Activated CD4-positive, alpha-beta T cell treated with anti-CD3 and anti-CD28 coated beads, Interleukin-2, amount 50 U/mL, for 1 hour (primary cell): ENCODE measurements at regions not wholly inside any gene's neighbourhood (a gene's known extent, or its start where the extent isn't known, plus 50 kb on each side); places are given as distances from the start of the nearest gene placed in this dataset.

Experiments used
- DNase-seq: peaks from one replicate; pipeline ENCODE4 v3.0.0-alpha.2; 2020

DNA sequence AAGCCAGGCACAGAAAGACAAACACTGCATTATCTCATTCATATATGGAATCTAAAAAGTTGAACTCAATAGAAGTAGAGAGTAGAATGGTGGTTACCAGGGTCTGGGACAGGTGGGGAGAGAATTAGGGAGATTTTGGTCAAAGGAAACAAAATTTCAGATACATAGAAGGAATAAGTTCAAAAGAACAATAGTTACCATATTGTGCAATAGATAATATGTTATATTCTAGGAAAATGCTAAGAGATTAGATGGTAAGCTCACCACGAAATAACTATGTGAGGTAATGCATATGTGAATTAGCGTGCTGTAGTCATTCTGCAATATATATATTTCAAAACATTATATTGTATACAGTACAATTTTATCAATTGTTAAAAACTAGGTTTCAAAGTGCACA lies 442.5 kb downstream of the KCNH5 start:
- no peak for DNase-seq

DNA sequence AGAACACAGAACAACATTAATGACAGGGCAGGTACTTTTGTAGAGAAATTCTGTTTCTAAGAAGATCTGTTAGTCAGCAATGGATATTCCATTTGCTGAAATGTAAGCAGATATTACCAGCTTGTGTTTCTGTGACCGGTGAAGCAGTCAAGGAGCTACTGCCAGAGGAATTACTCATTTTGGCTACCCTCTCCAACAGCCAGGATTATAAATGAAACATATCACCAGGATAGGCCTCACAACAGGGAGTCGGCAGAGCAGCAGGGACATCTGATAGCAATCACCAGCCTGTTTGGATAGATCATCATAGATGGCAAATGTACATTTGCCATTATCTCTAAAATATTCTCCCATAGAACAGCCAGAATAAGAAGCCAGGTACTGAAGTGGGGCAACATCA lies 440.7 kb downstream of the KCNH5 start:
- no peak for DNase-seq

DNA sequence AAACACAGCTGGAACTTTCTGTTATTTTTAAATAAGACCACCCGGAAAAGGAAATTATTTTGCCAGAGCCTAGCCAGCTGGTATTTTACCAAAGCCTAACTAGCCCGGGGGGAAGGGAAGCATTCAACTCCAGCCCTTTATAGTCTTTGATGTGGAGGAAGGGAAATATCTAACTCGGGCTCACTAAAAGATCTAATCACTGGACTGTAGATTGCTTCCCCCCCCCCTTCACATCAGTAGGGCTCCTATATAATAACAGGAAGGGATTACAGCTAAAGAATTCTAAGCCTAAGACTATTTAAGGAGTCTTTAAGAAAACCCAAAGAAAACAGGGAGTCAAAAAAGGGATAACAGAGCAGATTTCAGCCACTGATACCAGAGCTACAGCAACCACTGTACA lies 431.1 kb downstream of the KCNH5 start:
- DNase-seq = no peak

DNA sequence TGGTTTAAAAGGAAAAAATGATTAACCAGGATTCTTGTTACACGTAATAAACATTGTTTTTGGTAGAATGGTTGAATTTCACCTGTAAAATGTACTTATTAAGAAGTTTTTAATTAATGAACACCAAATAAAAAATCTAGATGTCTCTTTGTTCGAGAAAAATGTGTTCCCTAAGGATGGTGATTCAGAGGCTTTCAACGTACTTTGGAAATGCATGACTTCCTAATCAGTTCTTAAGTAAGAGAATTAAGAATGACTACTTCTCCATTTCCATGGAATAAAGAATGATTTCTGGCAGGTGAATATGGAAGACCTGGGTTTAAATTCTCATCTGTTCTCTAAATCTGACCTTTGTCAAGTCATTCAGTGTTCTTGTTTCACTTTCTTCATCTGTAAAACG lies 428.6 kb downstream of the KCNH5 start:
- DNase-seq = no peak

DNA sequence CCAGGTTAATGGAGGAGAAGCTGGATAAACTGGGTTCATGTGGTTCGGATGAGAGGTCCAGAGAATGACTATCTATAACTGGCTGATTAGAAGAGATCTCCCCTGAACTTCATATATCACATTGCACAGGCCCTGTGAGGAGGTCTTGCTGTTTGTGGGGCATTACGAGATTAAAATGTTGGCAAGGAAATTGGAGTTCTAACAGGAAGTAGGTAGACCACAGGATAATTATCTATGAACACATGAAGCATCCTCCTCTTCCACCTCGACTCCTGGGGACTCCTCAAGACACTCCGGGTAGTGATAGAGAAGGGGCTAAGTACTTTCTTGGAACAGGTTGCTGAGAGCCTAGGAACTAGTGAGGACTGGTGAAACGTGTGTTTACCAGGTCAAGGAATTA lies 418.8 kb downstream of the KCNH5 start:
- no peak for DNase-seq

DNA sequence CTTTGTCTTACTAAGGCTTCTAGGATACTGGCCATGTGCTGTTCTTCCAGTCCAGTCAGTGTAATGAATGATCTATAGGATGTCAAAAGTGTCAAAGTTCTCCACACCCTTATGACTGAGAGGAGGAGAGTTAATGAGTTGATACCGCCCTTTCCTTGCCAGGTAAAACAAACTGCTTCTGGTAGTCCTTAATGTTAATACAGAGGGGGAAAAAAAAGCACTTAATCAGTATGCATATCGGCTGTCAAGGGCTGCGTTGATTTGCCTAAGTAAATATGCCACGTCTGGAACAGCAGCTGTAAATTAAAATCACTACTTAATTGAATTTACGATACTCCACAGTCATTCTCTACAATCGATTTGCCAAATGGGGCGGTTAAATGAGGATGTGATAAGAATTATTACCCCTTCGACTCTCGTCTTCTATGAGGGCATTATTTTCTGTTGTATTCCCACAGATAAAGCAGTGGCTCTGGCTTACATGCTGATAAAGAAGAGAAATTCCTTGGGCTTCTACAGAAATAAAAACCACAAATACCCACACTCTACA lies 416.0 kb downstream of the KCNH5 start:
- DNase-seq = no peak

DNA sequence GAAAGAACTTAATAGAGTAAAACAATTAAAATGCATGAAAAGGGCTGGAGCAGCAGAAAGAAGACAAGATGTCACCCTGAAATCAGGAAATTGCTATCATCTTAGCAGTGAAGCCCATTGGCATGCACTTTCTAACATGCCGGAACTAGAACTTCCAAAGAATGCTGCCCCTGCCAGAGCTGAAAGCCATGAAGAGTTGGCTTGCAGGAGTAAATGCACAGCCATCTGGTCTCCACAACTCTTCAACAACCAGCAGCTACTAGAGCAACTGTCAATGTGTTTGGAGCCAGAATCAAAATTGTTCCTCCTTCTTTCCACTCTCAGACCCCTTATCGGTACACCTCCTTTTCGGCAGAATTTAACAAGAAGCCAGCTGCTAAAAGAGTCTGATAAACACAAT lies 414.1 kb downstream of the KCNH5 start:
- no peak for DNase-seq

DNA sequence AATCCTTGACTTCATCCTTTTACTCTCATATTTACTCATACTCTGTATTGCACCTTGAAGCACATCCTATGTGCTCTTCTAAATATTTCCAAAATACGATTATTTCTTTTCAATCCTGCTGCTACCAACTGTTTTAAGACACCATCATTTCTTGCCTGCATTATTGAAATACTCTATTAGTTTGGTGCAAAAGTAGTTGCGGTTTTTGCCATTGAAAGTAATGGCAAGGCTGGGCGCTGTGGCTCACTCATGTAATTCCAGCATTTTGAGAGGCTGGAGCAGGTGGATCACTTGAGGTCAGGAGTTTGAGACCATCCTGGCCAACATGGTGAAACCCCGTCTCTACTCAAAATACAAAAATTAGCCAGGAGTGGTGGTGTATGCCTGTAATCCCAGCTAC lies 412.5 kb downstream of the KCNH5 start:
- DNase-seq = no peak

DNA sequence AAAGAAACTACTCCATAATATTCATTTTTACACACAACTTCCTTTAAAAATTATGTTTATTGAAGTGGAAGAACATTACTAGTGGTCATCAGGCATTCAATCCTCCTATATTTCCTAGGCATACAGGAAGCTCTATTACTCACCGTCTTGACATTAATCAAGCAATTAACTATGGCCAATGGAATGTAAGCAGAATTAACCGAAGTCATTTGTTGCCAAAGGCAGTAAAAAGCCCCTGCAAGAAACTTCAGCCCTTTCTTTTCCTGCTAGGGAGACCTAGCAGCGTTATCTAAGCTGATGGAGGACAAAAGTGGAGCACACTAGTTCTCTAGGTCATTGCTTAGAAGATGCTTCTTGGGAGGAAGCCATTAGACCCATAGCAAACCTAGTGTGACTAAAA lies 399.6 kb downstream of the KCNH5 start:
- DNase-seq = no peak
